Limb (tissue), 2 donors: ENCODE measurements at regions not wholly inside any gene's neighbourhood (a gene's known extent, or its start where the extent isn't known, plus 50 kb on each side); places are given as distances from the start of the nearest gene placed in this dataset.

Experiments used
- DNase-seq, 2 donors: peaks; one replicate each; pipeline ENCODE4 v3.0.0-alpha.2; 2016; ENCODE audit errors: extremely low spot score in 2 of 2

- DNase-seq: no peak
Observed at GRCh38 chr5:52497133-52497693, 290.5 kb upstream of the ITGA1 start.

- no peak for DNase-seq
Observed at GRCh38 chr5:52498607-52499006, 289.1 kb upstream of the ITGA1 start.

GRCh38 chr5:52502460-52502999 lies 285.2 kb upstream of the ITGA1 start:
- no peak for DNase-seq

DNA sequence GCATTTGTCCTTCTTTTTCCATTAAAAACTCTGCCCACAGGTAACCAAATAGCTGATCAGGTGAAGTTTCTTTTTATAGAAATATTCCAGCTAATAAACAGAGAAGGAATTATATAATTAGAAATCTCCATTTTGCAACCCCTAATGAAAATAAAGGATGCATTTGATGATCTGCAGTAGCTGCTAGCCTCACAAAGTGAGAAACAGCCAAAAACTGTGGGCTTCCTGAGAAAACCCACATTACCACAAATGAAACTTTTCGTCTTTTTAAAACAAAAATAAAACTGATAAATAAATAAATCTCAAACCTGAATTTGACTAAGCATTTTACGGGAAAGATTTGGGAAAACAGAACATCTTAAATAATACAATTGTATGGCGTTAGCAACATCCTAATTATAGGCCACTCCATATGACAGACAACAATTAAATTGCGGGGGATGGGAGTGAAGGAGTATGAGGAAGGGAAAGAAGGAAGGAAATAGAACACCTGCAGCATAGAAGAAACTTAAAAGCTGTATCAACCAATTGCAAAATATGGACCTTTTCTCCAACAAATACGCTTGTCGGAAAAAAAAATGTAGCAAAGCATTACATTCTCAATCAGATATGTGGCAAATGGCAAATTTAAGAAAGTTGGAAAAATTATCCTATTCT lies 283.0 kb upstream of the ITGA1 start:
- DNase-seq: no peak

DNA sequence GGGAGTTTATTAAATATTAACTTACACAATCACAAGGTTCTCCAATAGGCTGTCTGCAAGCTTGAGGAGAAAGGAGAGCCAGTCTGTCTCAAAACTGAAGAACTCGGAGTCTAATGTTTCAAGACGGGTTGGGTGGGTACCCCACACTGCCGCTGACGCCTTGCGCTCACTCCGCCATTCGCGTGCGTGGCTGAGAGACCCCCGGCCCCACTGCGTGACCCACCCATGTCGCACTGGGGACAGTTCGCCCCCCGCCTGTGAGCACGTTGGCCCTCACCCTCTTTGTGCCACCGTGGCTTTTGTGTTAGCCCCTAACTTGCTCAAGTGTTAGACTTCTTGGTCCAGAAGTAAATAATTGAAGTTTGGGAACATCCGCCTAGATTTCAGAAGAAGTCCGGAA lies 270.0 kb upstream of the ITGA1 start:
- DNase-seq: no peak

- no peak for DNase-seq
Observed at GRCh38 chr5:52520171-52520570, 267.5 kb upstream of the ITGA1 start.

- no peak for DNase-seq
Observed at GRCh38 chr5:52521236-52521635, 266.5 kb upstream of the ITGA1 start.

- DNase-seq: no peak
Observed at GRCh38 chr5:52523701-52524100, 264.0 kb upstream of the ITGA1 start.

DNA sequence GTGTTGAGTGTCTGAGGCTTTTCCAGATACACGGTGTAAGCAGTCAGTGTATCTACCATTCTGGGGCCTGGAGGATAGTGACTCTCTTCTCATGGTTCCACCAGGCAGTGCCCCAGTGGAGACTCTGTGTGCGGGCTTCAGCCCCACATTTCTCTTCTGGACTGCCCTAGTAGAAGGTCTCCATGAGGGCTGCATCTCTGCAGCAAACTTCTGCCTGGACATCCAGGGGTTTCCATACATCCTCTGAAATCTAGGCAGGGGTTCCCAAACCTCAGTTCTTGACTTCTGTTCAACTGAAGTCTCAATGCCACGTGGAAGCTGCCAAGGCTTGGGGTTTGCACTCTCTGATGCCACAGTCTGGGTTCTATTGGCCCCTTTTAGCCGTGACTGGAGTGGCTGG lies 256.6 kb upstream of the ITGA1 start:
- no peak for DNase-seq

DNA sequence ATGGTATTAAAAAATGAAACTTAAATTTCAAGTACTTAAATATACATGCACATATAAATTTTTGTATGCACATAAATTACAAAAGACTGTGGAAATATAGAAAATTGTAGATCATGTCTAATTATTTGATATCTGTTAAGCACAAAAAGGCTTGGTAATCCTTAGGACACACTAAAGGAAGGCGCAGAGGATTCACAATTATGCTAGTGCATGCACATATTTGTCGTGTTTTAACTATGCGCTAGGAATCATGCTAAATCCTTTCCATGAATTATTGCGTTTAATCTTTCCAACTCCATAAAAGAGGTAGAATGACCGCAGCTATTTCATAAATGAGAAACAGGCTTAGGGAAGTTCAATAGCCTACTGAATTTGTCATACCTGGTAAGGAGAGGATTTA lies 244.1 kb upstream of the ITGA1 start:
- DNase-seq: no peak

DNA sequence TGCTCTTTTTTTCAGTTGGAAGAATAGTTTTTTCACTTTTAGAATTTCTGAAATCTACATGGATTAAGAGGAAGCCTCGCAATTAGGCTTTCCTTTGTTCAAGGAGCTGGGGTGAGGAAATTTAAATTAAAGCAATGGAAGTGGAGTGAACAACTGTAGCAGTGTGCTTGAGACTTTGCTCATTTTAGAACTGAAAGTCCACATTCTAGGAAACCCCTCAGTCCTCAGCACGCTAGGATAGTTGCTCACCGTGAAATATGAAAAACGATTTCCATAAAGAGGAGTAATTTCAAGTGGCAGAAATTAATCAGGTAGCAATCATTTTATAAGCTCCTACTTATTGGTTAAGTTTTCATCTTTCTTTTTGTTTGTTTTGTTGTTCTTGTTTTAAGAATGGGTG lies 243.0 kb upstream of the ITGA1 start:
- no peak for DNase-seq

- DNase-seq: no peak
Observed at GRCh38 chr5:52554293-52554692, 233.4 kb upstream of the ITGA1 start.

- no peak for DNase-seq
Observed at GRCh38 chr5:52560366-52560765, 227.3 kb upstream of the ITGA1 start.

GRCh38 chr5:52562473-52562872 lies 225.2 kb upstream of the ITGA1 start:
- no peak for DNase-seq

DNA sequence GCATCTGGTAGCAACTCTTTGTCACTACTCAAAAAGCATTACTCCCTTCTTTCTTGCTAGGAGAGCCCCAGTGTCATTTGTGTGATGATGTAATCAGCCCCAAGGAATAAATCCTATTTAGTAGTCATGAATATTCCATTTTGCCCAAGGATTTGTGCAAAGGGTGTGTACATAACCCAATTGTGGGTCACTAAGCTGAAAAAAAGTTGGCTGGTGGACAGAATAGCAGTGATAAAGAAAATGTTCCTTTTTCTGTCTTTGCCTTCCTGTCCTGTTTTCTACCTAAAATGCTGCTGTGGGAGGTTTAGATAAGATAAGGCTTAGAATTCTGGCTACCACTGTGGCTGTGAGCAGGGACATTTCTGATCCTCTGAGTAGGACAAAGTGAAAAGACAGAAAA lies 223.1 kb upstream of the ITGA1 start:
- no peak for DNase-seq

DNA sequence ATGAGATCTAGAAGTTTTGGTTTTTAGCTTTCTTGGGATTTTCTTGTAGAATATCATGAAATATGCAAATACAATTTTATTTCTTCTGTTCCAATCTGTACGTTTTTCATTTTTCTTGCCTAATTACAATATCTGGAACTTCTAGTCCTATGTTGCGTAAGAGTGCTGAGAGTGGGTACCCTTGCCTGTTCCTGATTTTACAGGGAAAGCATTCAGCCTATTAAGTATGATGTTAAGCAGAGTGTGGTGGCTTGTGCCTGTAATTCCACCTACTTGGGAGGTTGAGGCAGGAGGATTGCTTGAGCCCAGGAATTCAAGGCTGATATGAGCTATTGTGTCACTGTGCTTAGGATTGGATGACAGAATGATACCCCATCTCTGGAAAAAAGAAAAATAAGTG lies 210.2 kb upstream of the ITGA1 start:
- DNase-seq: no peak

DNA sequence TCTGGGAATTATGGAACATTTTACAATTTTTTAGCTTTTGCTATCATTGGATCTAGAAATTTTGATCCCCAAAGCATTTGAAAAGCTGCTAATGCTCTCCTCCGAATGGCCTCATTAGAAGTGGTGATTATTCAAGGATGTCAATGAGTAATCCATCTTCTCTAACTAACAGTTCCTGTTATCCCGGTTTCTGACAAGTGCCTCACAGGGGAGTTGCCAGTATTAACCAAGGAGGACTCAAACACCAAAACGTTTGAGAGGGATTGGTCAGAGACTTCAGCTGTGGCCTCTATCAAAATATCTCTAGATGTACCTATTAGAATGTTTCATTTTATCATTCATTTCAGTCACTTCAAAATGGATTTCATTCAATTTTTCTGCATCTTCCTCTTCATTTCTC lies 208.3 kb upstream of the ITGA1 start:
- DNase-seq: no peak

GRCh38 chr5:52580921-52581320 lies 206.8 kb upstream of the ITGA1 start:
- DNase-seq: no peak

- no peak for DNase-seq
Observed at GRCh38 chr5:52582313-52582712, 205.4 kb upstream of the ITGA1 start.

- DNase-seq: no peak
Observed at GRCh38 chr5:52587131-52587530, 200.6 kb upstream of the ITGA1 start.

- no peak for DNase-seq
Observed at GRCh38 chr5:52597625-52598024, 190.1 kb upstream of the ITGA1 start.

DNA sequence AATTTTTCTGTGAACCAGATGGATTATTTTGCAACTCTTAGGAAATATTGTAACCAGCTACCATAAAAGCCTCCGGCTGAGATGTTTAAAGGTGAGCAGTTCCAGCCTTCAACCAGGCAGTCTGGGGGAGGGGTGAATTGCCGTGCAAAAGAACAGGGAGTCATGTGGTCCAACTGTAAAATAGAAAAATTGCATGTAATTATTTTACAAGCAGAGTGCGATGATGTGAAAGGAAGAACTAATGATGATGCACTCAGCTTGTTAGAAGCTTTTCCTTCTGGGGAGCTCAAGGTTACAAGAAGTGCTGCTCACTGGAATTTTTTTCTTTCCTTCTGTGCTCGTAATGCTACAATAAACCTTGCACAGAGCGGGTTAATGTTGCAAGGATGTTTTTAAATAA lies 188.7 kb upstream of the ITGA1 start:
- no peak for DNase-seq

DNA sequence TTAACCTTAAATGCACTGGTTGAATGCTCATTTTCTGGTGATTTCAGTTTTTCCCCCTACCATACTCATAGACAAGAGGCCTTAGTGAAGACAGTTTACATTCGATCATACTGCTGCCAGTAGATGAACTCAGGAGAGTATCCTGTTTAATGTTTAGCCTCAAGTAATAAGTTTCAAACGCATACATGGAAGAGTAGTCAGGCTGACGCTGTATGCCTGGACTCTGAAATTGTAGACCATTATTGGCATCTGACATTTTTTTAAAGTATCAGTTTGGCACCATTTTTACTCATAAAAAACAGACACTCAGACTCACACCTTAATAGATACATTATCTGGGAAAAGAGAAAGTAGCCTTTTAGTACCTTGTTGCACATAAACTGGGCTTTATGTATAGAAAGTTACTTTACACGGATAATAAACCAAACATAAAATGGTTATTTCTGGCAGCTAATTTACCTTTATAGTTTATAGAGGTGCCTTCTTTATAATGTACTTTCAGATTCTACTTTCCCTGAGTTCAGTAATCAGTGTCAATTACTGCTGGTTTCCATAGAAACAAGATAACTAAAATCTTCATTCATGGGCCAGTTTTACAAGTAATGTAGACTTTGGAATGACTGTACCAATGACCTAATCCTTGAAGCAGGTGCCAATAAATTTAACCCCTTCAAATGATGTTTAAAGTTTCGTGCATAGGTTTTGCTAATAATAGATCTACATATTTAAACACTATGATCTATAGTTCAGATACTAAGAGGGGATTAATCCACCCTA lies 183.8 kb upstream of the ITGA1 start:
- DNase-seq: no peak
